HepG2 (cell line): ENCODE measurements at regions not wholly inside any gene's neighbourhood (a gene's known extent, or its start where the extent isn't known, plus 50 kb on each side); places are given as distances from the start of the nearest gene placed in this dataset.

Experiments
- DMTF1 ChIP-seq: sonication (generic); formaldehyde crosslinking; IDR thresholded peaks from 2 replicates; pipeline ENCODE4 v1.4.0; 2020; ENCODE audit warnings: mild to moderate bottlenecking, missing genetic modification reagents
- E2F5 ChIP-seq: sonication (generic); formaldehyde crosslinking; conservative IDR thresholded peaks from 2 replicates; pipeline ENCODE4 v1.4.0; 2020; ENCODE audit warnings: missing genetic modification reagents
- ISX ChIP-seq: sonication (generic); formaldehyde crosslinking; conservative IDR thresholded peaks from 2 replicates; pipeline ENCODE4 v1.5.0; 2020; ENCODE audit warnings: missing genetic modification reagents
- KLF9 ChIP-seq: IDR thresholded peaks from 2 replicates; pipeline ENCODE4 v1.6.1; 2016; ENCODE audit warnings: low read depth
- NFYB ChIP-seq: sonication (generic); formaldehyde crosslinking; IDR thresholded peaks from 2 replicates; pipeline ENCODE4 v1.4.0; 2020; ENCODE audit warnings: missing genetic modification reagents
- SMAD1 ChIP-seq: sonication (generic); formaldehyde crosslinking; IDR thresholded peaks from 2 replicates; pipeline ENCODE4 v1.4.0; 2020; ENCODE audit warnings: missing genetic modification reagents, low read depth, mild to moderate bottlenecking, borderline replicate concordance
- ZBTB7B ChIP-seq: sonication (generic); formaldehyde crosslinking; IDR thresholded peaks from 2 replicates; pipeline ENCODE4 v1.4.0; 2020; ENCODE audit warnings: missing genetic modification reagents
- ZNF33A ChIP-seq: sonication (generic); formaldehyde crosslinking; IDR thresholded peaks from 2 replicates; pipeline ENCODE4 v1.5.1; 2020; ENCODE audit warnings: missing genetic modification reagents, mild to moderate bottlenecking, moderate library complexity, borderline replicate concordance
- ZNF639 ChIP-seq: conservative IDR thresholded peaks from 2 replicates; pipeline ENCODE4 v1.6.1; 2018; ENCODE audit warnings: missing genetic modification reagents

GRCh38 chr1:36553591-36554322, 71.0 kb upstream of the CSF3R start (continued):
- no peak for TF ChIP-seq DMTF1 (CRISPR knock-in tag)
- no peak for TF ChIP-seq E2F5
- no peak for TF ChIP-seq ZBTB7B (CRISPR knock-in tag)
- no peak for TF ChIP-seq ISX (CRISPR knock-in tag)
- TF ChIP-seq ZNF639 (CRISPR knock-in tag): no peak
- no peak for TF ChIP-seq SMAD1 (CRISPR knock-in tag)
- TF ChIP-seq ZNF33A (CRISPR knock-in tag): no peak
- no peak for TF ChIP-seq KLF9
- no peak for TF ChIP-seq NFYB
- TF ChIP-seq, all 625 proteins: peak for 7
